Liver (tissue), 8 donors: ENCODE measurements at regions not wholly inside any gene's neighbourhood (a gene's known extent, or its start where the extent isn't known, plus 50 kb on each side); places are given as distances from the start of the nearest gene placed in this dataset.

Experiments
- DNase-seq: peaks from one replicate; pipeline ENCODE4 v3.0.0-alpha.2; 2017; ENCODE audit warnings: low spot score
- H3K27ac ChIP-seq, 2 donors: one replicate each; pipeline ENCODE4 v1.7.0; 2013; ENCODE audit warnings: inconsistent platforms in 2 of 2, low read length in 2 of 2, control low read depth in 1 of 2, low read depth in 1 of 2, mild to moderate bottlenecking in 1 of 2
- H3K27me3 ChIP-seq, 4 donors: one replicate each; pipeline versions ENCODE4 v1.6.1 to v1.7.0; 2013; ENCODE audit warnings: low read length in 3 of 4, inconsistent platforms in 1 of 4, mild to moderate bottlenecking in 1 of 4, moderate library complexity in 1 of 4; ENCODE audit not compliant: control insufficient read depth in 4 of 4, insufficient read depth in 4 of 4
- H3K36me3 ChIP-seq, 4 donors: one replicate each; pipeline versions ENCODE4 v1.6.1 to v1.7.0; 2013; ENCODE audit warnings: low read length in 3 of 4, mild to moderate bottlenecking in 3 of 4, low read depth in 1 of 4, moderate library complexity in 1 of 4; ENCODE audit not compliant: control insufficient read depth in 4 of 4, insufficient read depth in 3 of 4
- H3K4me1 ChIP-seq, 4 donors: one replicate each; pipeline versions ENCODE4 v1.6.1 to v1.7.0; 2013; ENCODE audit warnings: low read length in 3 of 4, mild to moderate bottlenecking in 3 of 4, moderate library complexity in 1 of 4; ENCODE audit not compliant: control insufficient read depth in 4 of 4, insufficient read depth in 4 of 4
- H3K4me3 ChIP-seq, 3 donors: one replicate each; pipeline versions ENCODE4 v1.6.1 to v1.7.0; 2013; ENCODE audit warnings: low read length in 3 of 3, control low read depth in 1 of 3, low read depth in 1 of 3, mild to moderate bottlenecking in 1 of 3
- H3K9ac ChIP-seq, 2 donors: one replicate each; pipeline ENCODE4 v1.7.0; 2013; ENCODE audit warnings: low read length in 2 of 2, mild to moderate bottlenecking in 2 of 2, moderate library complexity in 2 of 2, control low read depth in 1 of 2, low read depth in 1 of 2
- H3K9me3 ChIP-seq, 4 donors: one replicate each; pipeline versions ENCODE4 v1.6.1 to v1.7.0; 2013; ENCODE audit warnings: low read length in 3 of 4; ENCODE audit not compliant: control insufficient read depth in 4 of 4
- ATF3 ChIP-seq: IDR thresholded peaks from 2 replicates; pipeline ENCODE4 v1.6.1; 2016; ENCODE audit warnings: antibody characterized with exemption
- CTCF ChIP-seq: fragments of 150-350 bp; IDR thresholded peaks from 2 replicates; pipeline ENCODE4 v1.5.1; 2017; ENCODE audit warnings: improper control_type of control experiment, low read depth, low read length; ENCODE audit not compliant: missing input control
- EGR1 ChIP-seq, 2 donors: IDR thresholded peaks; 2 replicates each; pipeline ENCODE4 v1.6.1; 2016 to 2018; ENCODE audit warnings: antibody characterized with exemption in 2 of 2, low read depth in 2 of 2
- FOXA1 ChIP-seq: IDR thresholded peaks from 2 replicates; pipeline ENCODE4 v1.6.1; 2016; ENCODE audit warnings: antibody characterized with exemption
- FOXA2 ChIP-seq: IDR thresholded peaks from 2 replicates; pipeline ENCODE4 v1.6.1; 2016; ENCODE audit warnings: antibody characterized with exemption
- GABPA ChIP-seq, 2 donors: IDR thresholded peaks in 1 of 2; conservative IDR thresholded peaks in 1 of 2; 2 replicates each; pipeline ENCODE4 v1.6.1; 2016; ENCODE audit warnings: antibody characterized with exemption in 2 of 2, mild to moderate bottlenecking in 1 of 2, moderate library complexity in 1 of 2
- HNF4A ChIP-seq, 2 donors: conservative IDR thresholded peaks; 2 replicates each; pipeline ENCODE4 v1.6.1; 2016; ENCODE audit warnings: antibody characterized with exemption in 2 of 2, mild to moderate bottlenecking in 2 of 2
- HNF4G ChIP-seq: IDR thresholded peaks from 2 replicates; pipeline ENCODE4 v1.6.1; 2016; ENCODE audit warnings: antibody characterized with exemption
- JUND ChIP-seq, 2 donors: IDR thresholded peaks; 2 replicates each; pipeline ENCODE4 v1.6.1; 2016; ENCODE audit warnings: antibody characterized with exemption in 2 of 2
- MAX ChIP-seq: IDR thresholded peaks from 2 replicates; pipeline ENCODE4 v1.6.1; 2016; ENCODE audit warnings: antibody characterized with exemption
- NR2F2 ChIP-seq: IDR thresholded peaks from 2 replicates; pipeline ENCODE4 v1.6.1; 2016; ENCODE audit warnings: antibody characterized with exemption
- RAD21 ChIP-seq, 2 donors: IDR thresholded peaks; 2 replicates each; pipeline ENCODE4 v1.6.1; 2016; ENCODE audit warnings: antibody characterized with exemption in 2 of 2, mild to moderate bottlenecking in 2 of 2
- RXRA ChIP-seq, 2 donors: IDR thresholded peaks; 2 replicates each; pipeline ENCODE4 v1.6.1; 2017 to 2018; ENCODE audit warnings: antibody characterized with exemption in 2 of 2, mild to moderate bottlenecking in 1 of 2
- SP1 ChIP-seq: IDR thresholded peaks from 2 replicates; pipeline ENCODE4 v1.6.1; 2018; ENCODE audit warnings: antibody characterized with exemption, mild to moderate bottlenecking
- TAF1 ChIP-seq: conservative IDR thresholded peaks from 2 replicates; pipeline ENCODE4 v1.6.1; 2016; ENCODE audit warnings: antibody characterized with exemption, mild to moderate bottlenecking
- YY1 ChIP-seq: IDR thresholded peaks from 2 replicates; pipeline ENCODE4 v1.6.1; 2016; ENCODE audit warnings: antibody characterized with exemption, mild to moderate bottlenecking
- ZBTB33 ChIP-seq: IDR thresholded peaks from 2 replicates; pipeline ENCODE4 v1.6.1; 2016; ENCODE audit warnings: antibody characterized with exemption
- WGBS: extraction: QIAGEN DNeasy Blood & Tissue Kit; methylation state at CpG from one replicate; pipeline ENCODE4 v1.1.7; 2013; 5-methylcytosine and 5-hydroxymethylcytosine counted together
- TF ChIP-seq, protein P1 (sequence below): IDR thresholded peaks from 2 replicates; pipeline ENCODE4 v1.6.1; 2016; ENCODE audit warnings: antibody characterized with exemption, mild to moderate bottlenecking
- donor health status: healthy.
- donor health status: healthy.
- donor health status: healthy.
- donor health status: healthy.
- donor health status: healthy.

DNA sequence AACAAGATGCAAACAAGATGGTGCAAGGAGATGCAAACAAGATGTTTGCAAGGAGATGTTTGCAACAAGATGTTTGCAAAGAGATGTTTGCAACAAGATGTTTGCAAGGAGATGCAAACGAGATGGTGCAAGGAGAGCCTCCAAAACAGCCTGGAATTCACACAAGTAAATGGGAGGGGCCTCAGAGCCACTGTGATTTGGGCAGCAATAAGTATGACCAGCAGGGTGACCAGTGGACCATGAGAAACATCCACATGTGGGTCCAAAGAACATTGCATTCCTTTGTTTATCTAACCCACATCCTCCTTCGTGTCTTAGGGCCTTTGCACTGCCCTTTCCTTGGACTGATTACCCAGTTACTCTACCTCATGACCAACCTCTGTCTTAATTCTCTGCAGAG, 162.9 kb downstream of the PLPP3 start:
- H3K9me3 ChIP-seq = no peaks in the 10 kb centered on the region
- H3K4me3 ChIP-seq = no peak overlapping the region
- no peaks in the 10 kb centered on the region for H3K27me3 ChIP-seq
- DNase-seq = no peak
- H3K4me1 ChIP-seq = peaks cover 3 to 44% (median 20%) of the 10 kb centered on the region in 4 donors
- TF ChIP-seq, protein P1, sequence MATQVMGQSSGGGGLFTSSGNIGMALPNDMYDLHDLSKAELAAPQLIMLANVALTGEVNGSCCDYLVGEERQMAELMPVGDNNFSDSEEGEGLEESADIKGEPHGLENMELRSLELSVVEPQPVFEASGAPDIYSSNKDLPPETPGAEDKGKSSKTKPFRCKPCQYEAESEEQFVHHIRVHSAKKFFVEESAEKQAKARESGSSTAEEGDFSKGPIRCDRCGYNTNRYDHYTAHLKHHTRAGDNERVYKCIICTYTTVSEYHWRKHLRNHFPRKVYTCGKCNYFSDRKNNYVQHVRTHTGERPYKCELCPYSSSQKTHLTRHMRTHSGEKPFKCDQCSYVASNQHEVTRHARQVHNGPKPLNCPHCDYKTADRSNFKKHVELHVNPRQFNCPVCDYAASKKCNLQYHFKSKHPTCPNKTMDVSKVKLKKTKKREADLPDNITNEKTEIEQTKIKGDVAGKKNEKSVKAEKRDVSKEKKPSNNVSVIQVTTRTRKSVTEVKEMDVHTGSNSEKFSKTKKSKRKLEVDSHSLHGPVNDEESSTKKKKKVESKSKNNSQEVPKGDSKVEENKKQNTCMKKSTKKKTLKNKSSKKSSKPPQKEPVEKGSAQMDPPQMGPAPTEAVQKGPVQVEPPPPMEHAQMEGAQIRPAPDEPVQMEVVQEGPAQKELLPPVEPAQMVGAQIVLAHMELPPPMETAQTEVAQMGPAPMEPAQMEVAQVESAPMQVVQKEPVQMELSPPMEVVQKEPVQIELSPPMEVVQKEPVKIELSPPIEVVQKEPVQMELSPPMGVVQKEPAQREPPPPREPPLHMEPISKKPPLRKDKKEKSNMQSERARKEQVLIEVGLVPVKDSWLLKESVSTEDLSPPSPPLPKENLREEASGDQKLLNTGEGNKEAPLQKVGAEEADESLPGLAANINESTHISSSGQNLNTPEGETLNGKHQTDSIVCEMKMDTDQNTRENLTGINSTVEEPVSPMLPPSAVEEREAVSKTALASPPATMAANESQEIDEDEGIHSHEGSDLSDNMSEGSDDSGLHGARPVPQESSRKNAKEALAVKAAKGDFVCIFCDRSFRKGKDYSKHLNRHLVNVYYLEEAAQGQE = no peak
- TF ChIP-seq SP1 (peak; percentile 29), NR2F2 (peak; percentile 50), GABPA (IDR thresholded peaks at IDR 0.05 in 1 of 2, conservative IDR thresholded peaks at IDR 0.05 in 1 of 2) (no peak), YY1 (no peak), JUND (IDR thresholded peaks at IDR 0.05) (no peak), EGR1 (IDR thresholded peaks at IDR 0.05; ENCODE audit: low read depth in 2 of 2) (no peak), MAX (no peak), FOXA2 (no peak), FOXA1 (no peak), ATF3 (no peak), HNF4G (no peak), RAD21 (IDR thresholded peaks at IDR 0.05) (peak; percentile 65 to 75), TAF1 (no peak), ZBTB33 (no peak), HNF4A (conservative IDR thresholded peaks at IDR 0.05) (peak; percentile 58 to 68), RXRA (IDR thresholded peaks at IDR 0.05) (peak; percentile 22 to 42), CTCF (peak; percentile 29)
- no peak overlapping the region for H3K9ac ChIP-seq
- H3K36me3 ChIP-seq = no peaks in the 10 kb centered on the region
- WGBS = 31% methylated on average over 2 of the region's 2 CpGs
- peak overlapping the region; percentile 72 to 98 for H3K27ac ChIP-seq
